Prostate gland (tissue), 2 donors: ENCODE measurements at regions not wholly inside any gene's neighbourhood (a gene's known extent, or its start where the extent isn't known, plus 50 kb on each side); places are given as distances from the start of the nearest gene placed in this dataset.

Experiments used
- CTCF ChIP-seq, 4 experiments: fragments of 200-600 bp in 2 of 4; fragments of 450-650 bp in 2 of 4; sonication (generic) in 2 of 4; IDR thresholded peaks; 1 replicate in 3 of 4; 2 replicates in 1 of 4; pipeline ENCODE4 v1.5.1; 2016 to 2019; ENCODE audit warnings: antibody characterized with exemption in 4 of 4, mild to moderate bottlenecking in 2 of 4, moderate library complexity in 2 of 4
- POLR2AphosphoS5 ChIP-seq: sonication (generic); formaldehyde crosslinking; IDR thresholded peaks from one replicate; pipeline ENCODE4 v1.6.1; 2017; ENCODE audit warnings: antibody characterized with exemption

DNA sequence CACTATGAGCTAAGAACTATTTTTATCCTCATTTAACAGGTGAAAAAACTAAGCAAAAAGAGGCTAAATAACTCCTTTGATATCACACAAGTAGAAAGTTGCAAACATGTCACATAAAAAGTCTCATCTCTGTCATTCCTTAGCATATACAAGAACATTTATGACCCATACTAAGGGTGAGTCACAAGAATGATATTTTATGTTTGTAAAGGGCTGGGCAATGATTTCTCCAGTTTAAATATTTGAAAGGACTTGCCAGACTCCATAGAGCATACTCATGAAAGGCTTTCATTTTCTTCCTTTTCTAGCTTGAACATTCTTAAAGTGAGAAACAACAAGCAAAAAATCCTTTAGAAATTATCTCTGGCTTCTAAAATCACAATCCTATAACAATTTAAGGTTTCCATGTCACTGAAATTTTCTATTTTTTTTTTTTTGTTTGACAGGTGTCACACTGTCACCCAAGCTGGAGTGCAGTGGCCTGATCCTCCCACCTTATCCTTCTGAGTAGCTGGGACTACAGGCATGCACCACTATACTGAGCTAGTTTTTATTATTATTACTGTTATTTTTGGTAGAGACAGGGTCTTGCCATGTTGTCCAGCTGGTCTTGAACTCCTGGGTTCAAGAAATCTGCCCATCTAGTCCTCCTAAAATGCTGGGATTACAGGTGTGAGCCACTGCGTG is 338.0 kb upstream of the KHDRBS2 start:
- TF ChIP-seq CTCF (IDR thresholded peaks at IDR 0.05) = no peak
- TF ChIP-seq POLR2AphosphoS5 = no peak
